ENCODE measurements at regions not wholly inside any gene's neighbourhood (a gene's known extent, or its start where the extent isn't known, plus 50 kb on each side); places are given as distances from the start of the nearest gene placed in this dataset.
"Not testable (repeated sequence)": the region's sequence is repeated elsewhere in the genome, so short reads cannot be mapped to it uniquely, and the experiment has no call there.

DNA sequence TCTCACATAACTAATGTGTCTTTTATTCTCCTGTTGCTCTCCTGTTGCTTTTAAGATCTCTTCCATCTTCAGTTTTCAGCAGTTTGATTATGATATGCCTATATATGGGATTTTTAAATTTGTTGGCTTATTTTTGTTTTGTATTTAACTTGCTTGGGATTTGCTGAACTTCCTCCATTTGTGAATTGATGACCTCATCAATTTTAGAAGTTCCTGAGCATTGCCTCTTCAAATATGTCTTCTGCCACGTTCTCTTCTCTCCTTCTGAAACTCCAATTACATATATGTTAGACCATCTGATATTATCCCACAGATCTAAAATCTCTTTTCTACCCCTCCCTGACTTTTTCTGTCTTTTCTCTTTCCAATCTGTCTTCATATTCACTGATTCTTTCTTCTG, 86.6 kb downstream of the SYT15 start:
- H3K4me2 ChIP-seq (ENCODE audit: insufficient read depth, low read length); intact Hi-C loops (cut with micrococcal nuclease); POLR2A ChIA-PET; H3K36me3 ChIP-seq (ENCODE audit: control insufficient read depth, insufficient read depth, low read length); H3K4me1 ChIP-seq (replicated peaks in 1 of 2; ENCODE audit: control insufficient read depth in 2 of 2, insufficient read depth in 2 of 2, low read length in 2 of 2); H3K4me3 ChIP-seq; ATAC-seq; H3K9me3 ChIP-seq (replicated peaks; ENCODE audit: control insufficient read depth, insufficient read depth, low read depth, low read length); H3K27ac ChIP-seq (ENCODE audit: extremely low read depth, low read depth, low read length); FAIRE-seq; H3K9ac ChIP-seq (ENCODE audit: insufficient read depth in 1 of 2, low read depth in 2 of 2, low read length in 2 of 2); H3K79me2 ChIP-seq (ENCODE audit: control insufficient read depth, insufficient read depth, low read length); H3K27me3 ChIP-seq (ENCODE audit: control insufficient read depth in 2 of 2, insufficient read depth in 2 of 2, low read length in 2 of 2); H4K20me1 ChIP-seq (replicated peaks; ENCODE audit: control insufficient read depth, insufficient read depth, low read length); H3K9me1 ChIP-seq (ENCODE audit: control insufficient read depth, insufficient read depth, low read length); H2AFZ ChIP-seq (ENCODE audit: low read depth, low read length); BruUV-seq (replicated peaks); DNase-seq (ENCODE audit: extremely low read depth in 1 of 4, low spot score in 3 of 4); CTCF ChIA-PET (ENCODE audit: low intra/inter-chr PET ratio): not testable (repeated sequence)
- in situ Hi-C loops (cut with MboI) = loop anchor here (25.0 kb wide), 1 partner anchor 122 kb away; no protein-coding TSS in a partner anchor
- 20% methylated on average over 1 of the region's 1 CpG for WGBS (ENCODE audit: insufficient coverage, low coverage, missing lambda C conversion rate)
- TF ChIP-seq C11orf30 (IDR thresholded peaks at IDR 0.05; ENCODE audit: low read depth) (peak; percentile 34; the same call in 1 of the 2 replicates), MAFK (IDR thresholded peaks at IDR 0.05; ENCODE audit: low read length) (peak; percentile 36; the same call in 1 of the 2 replicates), MAFG (tag; conservative IDR thresholded peaks at IDR 0.05) (peak; percentile 39; the same call in 1 of the 2 replicates), MAFF (IDR thresholded peaks at IDR 0.05; ENCODE audit: low read length) (0 out of 2 replicates have a peak, but pooled peaks have one; percentile 24), ZNF316 (IDR thresholded peaks at IDR 0.05) (peak; percentile 46)

DNA sequence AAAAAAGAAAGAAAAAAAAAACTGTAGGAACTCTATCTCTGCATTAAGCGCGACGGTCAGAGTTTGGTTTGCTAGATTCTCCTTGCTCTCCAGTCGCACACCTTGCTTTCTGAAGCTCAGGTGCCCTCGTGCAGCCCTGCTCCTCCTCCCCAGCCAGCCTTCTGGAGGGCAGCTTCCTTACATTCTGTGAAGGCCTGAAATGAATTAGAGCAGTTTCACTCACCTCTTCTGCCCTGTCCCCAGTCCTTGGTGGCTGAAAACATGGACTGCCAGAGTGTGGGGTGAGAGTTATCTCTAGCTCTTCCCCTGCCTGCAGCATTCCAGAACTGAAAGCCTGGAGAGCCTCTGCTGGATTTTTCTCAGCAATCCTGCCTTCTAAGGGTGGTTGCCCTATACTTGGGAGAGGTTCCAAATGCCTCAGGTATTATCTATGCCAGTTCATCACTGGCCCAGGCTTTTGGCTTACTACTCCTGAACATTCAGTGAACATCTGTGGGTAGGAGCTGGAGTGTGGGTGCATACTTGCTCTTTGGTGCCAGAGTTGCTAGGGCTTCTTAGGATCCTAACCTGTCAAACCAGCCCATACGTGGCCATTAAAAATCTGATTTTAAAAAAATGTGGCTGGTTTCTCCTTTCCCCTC, 89.5 kb downstream of the SYT15 start:
- H3K9me3 ChIP-seq (replicated peaks; ENCODE audit: control insufficient read depth, insufficient read depth, low read depth, low read length); H3K4me1 ChIP-seq (replicated peaks in 1 of 2; ENCODE audit: control insufficient read depth in 2 of 2, insufficient read depth in 2 of 2, low read length in 2 of 2); intact Hi-C loops (cut with micrococcal nuclease); BruUV-seq (replicated peaks); ATAC-seq; H3K27me3 ChIP-seq (ENCODE audit: control insufficient read depth in 2 of 2, insufficient read depth in 2 of 2, low read length in 2 of 2); H3K27ac ChIP-seq (ENCODE audit: extremely low read depth, low read depth, low read length); H3K4me2 ChIP-seq (ENCODE audit: insufficient read depth, low read length); CTCF ChIA-PET (ENCODE audit: low intra/inter-chr PET ratio); H4K20me1 ChIP-seq (replicated peaks; ENCODE audit: control insufficient read depth, insufficient read depth, low read length); H3K4me3 ChIP-seq; H3K9ac ChIP-seq (ENCODE audit: insufficient read depth in 1 of 2, low read depth in 2 of 2, low read length in 2 of 2); H3K36me3 ChIP-seq (ENCODE audit: control insufficient read depth, insufficient read depth, low read length); DNase-seq (ENCODE audit: extremely low read depth in 1 of 4, low spot score in 3 of 4); FAIRE-seq; H2AFZ ChIP-seq (ENCODE audit: low read depth, low read length); POLR2A ChIA-PET; H3K9me1 ChIP-seq (ENCODE audit: control insufficient read depth, insufficient read depth, low read length); H3K79me2 ChIP-seq (ENCODE audit: control insufficient read depth, insufficient read depth, low read length): not testable (repeated sequence)
- 6% methylated on average over 5 of the region's 6 CpGs for WGBS (ENCODE audit: insufficient coverage, low coverage, missing lambda C conversion rate)
- in situ Hi-C loops (cut with MboI) = loop anchor here (25.0 kb wide), 1 partner anchor 119 kb away; no protein-coding TSS in a partner anchor

DNA sequence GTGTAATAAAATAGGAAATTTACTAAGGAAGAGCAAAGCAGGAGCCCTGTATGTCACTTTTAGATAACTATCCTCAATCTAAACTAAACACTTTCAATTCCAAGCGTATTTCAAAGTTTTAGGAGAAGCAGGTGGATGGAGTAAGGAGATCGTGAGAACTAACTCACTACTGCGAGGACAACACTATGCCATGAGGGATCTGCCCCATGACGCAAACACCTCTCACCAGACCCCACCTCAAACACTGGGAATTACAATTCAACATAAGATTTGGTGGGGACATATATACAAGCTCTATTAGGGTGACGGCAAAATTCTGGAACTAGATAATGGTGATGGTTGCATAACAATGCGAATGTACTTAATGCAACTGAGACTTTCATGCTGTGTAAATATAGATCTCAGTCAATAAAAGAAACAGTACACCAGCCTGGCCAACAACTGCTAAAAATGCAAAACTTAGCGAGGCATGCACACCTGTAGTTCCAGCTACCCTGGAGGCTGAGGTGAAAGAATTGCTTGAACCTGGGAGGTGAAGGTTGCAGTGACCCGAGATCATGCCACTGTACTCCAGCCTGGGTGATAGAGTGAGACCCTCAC, 99.0 kb downstream of the SYT15 start:
- POLR2A ChIA-PET; H3K4me3 ChIP-seq; H3K9me1 ChIP-seq (ENCODE audit: control insufficient read depth, insufficient read depth, low read length); H3K4me2 ChIP-seq (ENCODE audit: insufficient read depth, low read length); H3K27me3 ChIP-seq (ENCODE audit: control insufficient read depth in 2 of 2, insufficient read depth in 2 of 2, low read length in 2 of 2); H3K36me3 ChIP-seq (ENCODE audit: control insufficient read depth, insufficient read depth, low read length); H3K27ac ChIP-seq (ENCODE audit: extremely low read depth, low read depth, low read length); DNase-seq (ENCODE audit: extremely low read depth in 1 of 4, low spot score in 3 of 4); H2AFZ ChIP-seq (ENCODE audit: low read depth, low read length); H4K20me1 ChIP-seq (replicated peaks; ENCODE audit: control insufficient read depth, insufficient read depth, low read length); H3K9me3 ChIP-seq (replicated peaks; ENCODE audit: control insufficient read depth, insufficient read depth, low read depth, low read length); ATAC-seq; H3K9ac ChIP-seq (ENCODE audit: insufficient read depth in 1 of 2, low read depth in 2 of 2, low read length in 2 of 2); in situ Hi-C loops (cut with MboI); intact Hi-C loops (cut with micrococcal nuclease); BruUV-seq (replicated peaks); CTCF ChIA-PET (ENCODE audit: low intra/inter-chr PET ratio); H3K4me1 ChIP-seq (replicated peaks in 1 of 2; ENCODE audit: control insufficient read depth in 2 of 2, insufficient read depth in 2 of 2, low read length in 2 of 2); FAIRE-seq; H3K79me2 ChIP-seq (ENCODE audit: control insufficient read depth, insufficient read depth, low read length): not testable (repeated sequence)
- no CpG with 5 or more reads among the region's 8 CpGs for whole genome bisulfite sequencing (ENCODE audit: insufficient coverage, low coverage, missing lambda C conversion rate)
